ENCODE measurements at regions not wholly inside any gene's neighbourhood (a gene's known extent, or its start where the extent isn't known, plus 50 kb on each side); places are given as distances from the start of the nearest gene placed in this dataset.

- no peak for TF ChIP-seq POLR2A (IDR thresholded peaks at IDR 0.05)
- no peak for TF ChIP-seq CTCF (IDR thresholded peaks at IDR 0.05)
Observed at GRCh38 chr5:115685490-115685889, 59.7 kb upstream of the TMED7 start.

All from uterus (tissue), 2 donors.